PC-9 (cell line): ENCODE measurements at regions not wholly inside any gene's neighbourhood (a gene's known extent, or its start where the extent isn't known, plus 50 kb on each side); places are given as distances from the start of the nearest gene placed in this dataset.

Source experiments
- BruUV-seq: library from RNA; stranded (reverse); fragments of 400-500 nt; replicated peaks from 2 replicates; lab custom pipeline; 2021; lab: Mats Ljungman, UMichigan
- CTCF ChIA-PET: fragments of 300-600 bp; sonication (Branson Sonifier 250); formaldehyde crosslinking; loops from one replicate; lab custom pipeline; 2022; ENCODE audit warnings: antibody characterized with exemption; lab: Charles Lee
- POLR2A ChIA-PET: fragments of 300-600 bp; sonication (Branson Sonifier 250); formaldehyde crosslinking; loops from one replicate; lab custom pipeline; 2022; ENCODE audit warnings: antibody characterized with exemption; ENCODE audit not compliant: unreplicated experiment; lab: Charles Lee
- DNase-seq, 2 experiments: peaks; one replicate each; pipeline versions ENCODE4 v3.0.0 to v3.0.0-alpha.2; 2015 to 2022; ENCODE audit warnings: mixed read lengths in 1 of 2
- H2AFZ ChIP-seq: fragments of 200-600 bp; sonication (generic); 2 replicates; pipeline ENCODE4 v1.8.1; 2017; ENCODE audit warnings: antibody characterized with exemption
- H3F3A ChIP-seq: fragments of 200-600 bp; sonication (generic); 2 replicates; pipeline ENCODE4 v1.8.1; 2017; ENCODE audit warnings: antibody characterized with exemption, mild to moderate bottlenecking, low read depth; ENCODE audit not compliant: insufficient read depth
- H3K27ac ChIP-seq: fragments of 200-600 bp; sonication (generic); 2 replicates; pipeline ENCODE4 v1.6.1; 2016; ENCODE audit warnings: mixed run types
- H3K27me3 ChIP-seq: fragments of 200-600 bp; sonication (generic); 2 replicates; pipeline ENCODE4 v1.6.1; 2016; ENCODE audit warnings: low read depth, mixed run types; ENCODE audit not compliant: insufficient read depth
- H3K36me3 ChIP-seq: fragments of 200-600 bp; sonication (generic); 2 replicates; pipeline ENCODE4 v1.6.1; 2016; ENCODE audit warnings: low read depth, mixed run types
- H3K4me1 ChIP-seq: fragments of 200-600 bp; sonication (generic); replicated peaks from 2 replicates; pipeline ENCODE4 v1.6.1; 2016; ENCODE audit warnings: mixed run types; ENCODE audit not compliant: insufficient read depth
- H3K4me2 ChIP-seq: fragments of 200-600 bp; sonication (generic); 2 replicates; pipeline ENCODE4 v1.6.1; 2017; ENCODE audit warnings: mixed run types
- H3K4me3 ChIP-seq: fragments of 200-600 bp; sonication (generic); 2 replicates; pipeline ENCODE4 v1.6.1; 2016; ENCODE audit warnings: mixed run types
- H3K79me2 ChIP-seq: fragments of 200-600 bp; sonication (generic); 2 replicates; pipeline ENCODE4 v1.6.1; 2017; ENCODE audit warnings: low read depth, mixed run types
- H3K9me2 ChIP-seq: fragments of 200-600 bp; sonication (generic); 2 replicates; pipeline ENCODE4 v1.8.1; 2017; ENCODE audit warnings: mild to moderate bottlenecking; ENCODE audit not compliant: insufficient read depth
- H3K9me3 ChIP-seq: fragments of 200-600 bp; sonication (generic); 2 replicates; pipeline ENCODE4 v1.8.1; 2016; ENCODE audit warnings: low read depth; ENCODE audit not compliant: insufficient read depth
- H4K20me1 ChIP-seq: fragments of 200-600 bp; sonication (generic); 2 replicates; pipeline ENCODE4 v1.8.1; 2017; ENCODE audit not compliant: insufficient read depth
- CTCF ChIP-seq: fragments of 200-600 bp; sonication (generic); conservative IDR thresholded peaks from 2 replicates; pipeline ENCODE4 v1.6.1; 2017; ENCODE audit warnings: mixed run types, antibody characterized with exemption, mild to moderate bottlenecking, moderate library complexity
- EZH2 ChIP-seq: fragments of 200-600 bp; sonication (generic); IDR thresholded peaks from 2 replicates; pipeline ENCODE4 v1.8.0; 2017; ENCODE audit warnings: antibody characterized with exemption, low read depth
- intact Hi-C: fragments of 100-400 bp; cut with micrococcal nuclease; formaldehyde crosslinking; loops from one replicate; pipeline ENCODE4 v1.10.0; 2022; ENCODE audit not compliant: unreplicated experiment

- DNase-seq: no peak
- BruUV-seq: no TSS peak
- H3F3A ChIP-seq: no peaks in the 10 kb centered on the region
- H3K9me2 ChIP-seq: no peaks in the 10 kb centered on the region
- no peaks in the 10 kb centered on the region for H3K27me3 ChIP-seq
- no peak overlapping the region for H3K4me3 ChIP-seq
- intact Hi-C loops: no loop called here
- H3K36me3 ChIP-seq: no peaks in the 10 kb centered on the region
- H3K79me2 ChIP-seq: no peaks in the 10 kb centered on the region
- H3K4me2 ChIP-seq: no peak overlapping the region
- no peak overlapping the region for H2AFZ ChIP-seq
- H3K4me1 ChIP-seq: no peaks in the 10 kb centered on the region
- no peaks in the 10 kb centered on the region for H4K20me1 ChIP-seq
- TF ChIP-seq EZH2 (no peak), CTCF (no peak)
- H3K9me3 ChIP-seq: no peaks in the 10 kb centered on the region
- H3K27ac ChIP-seq: no peak overlapping the region
- ChIA-PET POLR2A (no interaction called here), CTCF (no interaction called here)
Observed at GRCh38 chr3:83003917-83004316, 1242.5 kb upstream of the GBE1 start.

- no peaks in the 10 kb centered on the region for H3K4me1 ChIP-seq
- H3K9me2 ChIP-seq: no peaks in the 10 kb centered on the region
- no peaks in the 10 kb centered on the region for H4K20me1 ChIP-seq
- DNase-seq: no peak
- H3K36me3 ChIP-seq: no peaks in the 10 kb centered on the region
- no peaks in the 10 kb centered on the region for H3F3A ChIP-seq
- no peak overlapping the region for H2AFZ ChIP-seq
- intact Hi-C loops: no loop called here
- BruUV-seq: no TSS peak
- H3K4me3 ChIP-seq: no peak overlapping the region
- H3K79me2 ChIP-seq: no peaks in the 10 kb centered on the region
- CTCF ChIA-PET: no interaction called here
- no peak for TF ChIP-seq CTCF
- TF ChIP-seq EZH2: no peak
- H3K27ac ChIP-seq: no peak overlapping the region
- no peak overlapping the region for H3K4me2 ChIP-seq
- POLR2A ChIA-PET: no interaction called here
- no peaks in the 10 kb centered on the region for H3K9me3 ChIP-seq
- no peaks in the 10 kb centered on the region for H3K27me3 ChIP-seq
Observed at GRCh38 chr3:83002869-83003445, 1241.5 kb upstream of the GBE1 start.

- H3K4me3 ChIP-seq: no peak overlapping the region
- intact Hi-C loops: no loop called here
- ChIA-PET CTCF (interaction anchor here (0.6 kb wide), 1 partner anchor 8 kb away, joined by 4 read pairs; no protein-coding TSS in a partner anchor), POLR2A (no interaction called here)
- H3K36me3 ChIP-seq: no peaks in the 10 kb centered on the region
- H4K20me1 ChIP-seq: no peaks in the 10 kb centered on the region
- no peak for DNase-seq
- H3K4me2 ChIP-seq: no peak overlapping the region
- no TSS peak for BruUV-seq
- no peaks in the 10 kb centered on the region for H3K9me2 ChIP-seq
- H3K79me2 ChIP-seq: no peaks in the 10 kb centered on the region
- H3F3A ChIP-seq: no peaks in the 10 kb centered on the region
- no peaks in the 10 kb centered on the region for H3K9me3 ChIP-seq
- H3K4me1 ChIP-seq: no peaks in the 10 kb centered on the region
- TF ChIP-seq EZH2 (no peak), CTCF (no peak)
- no peaks in the 10 kb centered on the region for H3K27me3 ChIP-seq
- H2AFZ ChIP-seq: no peak overlapping the region
- H3K27ac ChIP-seq: no peak overlapping the region
Observed at GRCh38 chr3:82999777-83000176, 1238.3 kb upstream of the GBE1 start.
